H9 (cell line): ENCODE measurements at regions not wholly inside any gene's neighbourhood (a gene's known extent, or its start where the extent isn't known, plus 50 kb on each side); places are given as distances from the start of the nearest gene placed in this dataset.

Experiments
- DNase-seq: peaks from one replicate; pipeline ENCODE4 v3.0.0-alpha.2; 2017
- H2AFZ ChIP-seq: one replicate; pipeline ENCODE4 v1.6.1; 2013; ENCODE audit warnings: mild to moderate bottlenecking, low read length, control low read depth, moderate library complexity
- H2AK5ac ChIP-seq: 2 replicates; pipeline ENCODE4 v1.6.1; 2013; ENCODE audit warnings: low read length, control low read depth, mixed read lengths; ENCODE audit not compliant: insufficient read length
- H2BK120ac ChIP-seq: one replicate; pipeline ENCODE4 v1.6.1; 2013; ENCODE audit warnings: low read depth, mild to moderate bottlenecking, low read length, control low read depth, inconsistent platforms; ENCODE audit not compliant: poor library complexity, severe bottlenecking
- H2BK12ac ChIP-seq: 2 replicates; pipeline ENCODE4 v1.6.1; 2013; ENCODE audit warnings: low read length, control low read depth, mixed read lengths, low read depth; ENCODE audit not compliant: insufficient read length
- H2BK15ac ChIP-seq: 2 replicates; pipeline ENCODE4 v1.6.1; 2013; ENCODE audit warnings: low read depth, low read length, control low read depth
- H2BK20ac ChIP-seq: one replicate; pipeline ENCODE4 v1.6.1; 2013; ENCODE audit warnings: low read depth, mild to moderate bottlenecking, low read length, control low read depth, inconsistent platforms; ENCODE audit not compliant: poor library complexity, severe bottlenecking
- H2BK5ac ChIP-seq: 2 replicates; pipeline ENCODE4 v1.6.1; 2013; ENCODE audit warnings: low read length, control low read depth, mixed read lengths; ENCODE audit not compliant: insufficient read length
- H3K14ac ChIP-seq: 2 replicates; pipeline ENCODE4 v1.6.1; 2013; ENCODE audit warnings: low read length, control low read depth; ENCODE audit not compliant: insufficient read depth
- H3K18ac ChIP-seq: 2 replicates; pipeline ENCODE4 v1.6.1; 2013; ENCODE audit warnings: low read depth, mild to moderate bottlenecking, mixed read lengths, low read length, control low read depth; ENCODE audit not compliant: insufficient read length
- H3K23ac ChIP-seq: 2 replicates; pipeline ENCODE4 v1.6.1; 2013; ENCODE audit warnings: low read length, control low read depth, mixed read lengths, low read depth; ENCODE audit not compliant: insufficient read length
- H3K23me2 ChIP-seq: 2 replicates; pipeline ENCODE4 v1.6.1; 2013; ENCODE audit warnings: low read depth, mild to moderate bottlenecking, mixed read lengths, low read length, control low read depth; ENCODE audit not compliant: insufficient read length, poor library complexity, severe bottlenecking
- H3K27ac ChIP-seq: 2 replicates; pipeline ENCODE4 v1.5.1; 2013; ENCODE audit warnings: low read length, control low read depth, mixed read lengths, low read depth; ENCODE audit not compliant: insufficient read length
- H3K27me3 ChIP-seq: 2 replicates; pipeline ENCODE4 v1.6.1; 2013; ENCODE audit warnings: low read length, control low read depth, inconsistent platforms; ENCODE audit not compliant: insufficient read depth
- H3K4ac ChIP-seq: 2 replicates; pipeline ENCODE4 v1.6.1; 2013; ENCODE audit warnings: low read depth, mild to moderate bottlenecking, control low read depth, inconsistent platforms, low read length, moderate library complexity
- H3K4me1 ChIP-seq: 2 replicates; pipeline ENCODE4 v1.6.1; 2013; ENCODE audit warnings: low read length, control low read depth, inconsistent platforms; ENCODE audit not compliant: insufficient read depth
- H3K4me2 ChIP-seq: 2 replicates; pipeline ENCODE4 v1.6.1; 2013; ENCODE audit warnings: low read length, control low read depth, mixed read lengths; ENCODE audit not compliant: insufficient read length, insufficient read depth
- H3K56ac ChIP-seq: 2 replicates; pipeline ENCODE4 v1.6.1; 2013; ENCODE audit warnings: low read depth, mild to moderate bottlenecking, mixed read lengths, low read length, control low read depth; ENCODE audit not compliant: insufficient read length
- H3K79me1 ChIP-seq: 2 replicates; pipeline ENCODE4 v1.6.1; 2013; ENCODE audit warnings: low read depth, mild to moderate bottlenecking, moderate library complexity, low read length, control low read depth, inconsistent platforms; ENCODE audit not compliant: insufficient read depth, poor library complexity, severe bottlenecking
- H3K79me2 ChIP-seq: 2 replicates; pipeline ENCODE4 v1.6.1; 2013; ENCODE audit warnings: low read length, control low read depth, inconsistent platforms; ENCODE audit not compliant: insufficient read depth
- H3K9ac ChIP-seq: 2 replicates; pipeline ENCODE4 v1.6.1; 2013; ENCODE audit warnings: low read length, control low read depth, mixed read lengths; ENCODE audit not compliant: insufficient read length; ENCODE audit errors: extremely low read depth
- H3K9me3 ChIP-seq: one replicate; pipeline ENCODE4 v1.6.1; 2013; ENCODE audit warnings: low read depth, low read length, inconsistent platforms; ENCODE audit not compliant: control insufficient read depth
- H3T11ph ChIP-seq: one replicate; pipeline ENCODE4 v1.6.1; 2013; ENCODE audit warnings: mild to moderate bottlenecking, low read length, control low read depth, inconsistent platforms
- H4K20me1 ChIP-seq: one replicate; pipeline ENCODE4 v1.6.1; 2013; ENCODE audit not compliant: control insufficient read depth, insufficient read length, insufficient read depth
- H4K5ac ChIP-seq: 2 replicates; pipeline ENCODE4 v1.6.1; 2013; ENCODE audit warnings: low read depth, mild to moderate bottlenecking, mixed read lengths, low read length, control low read depth; ENCODE audit not compliant: insufficient read length
- H4K8ac ChIP-seq: replicated peaks from 2 replicates; pipeline ENCODE4 v1.6.1; 2013; ENCODE audit warnings: low read length, control low read depth, mixed read lengths, low read depth; ENCODE audit not compliant: insufficient read length
- H4K91ac ChIP-seq: 2 replicates; pipeline ENCODE4 v1.6.1; 2013; ENCODE audit warnings: low read depth, mild to moderate bottlenecking, moderate library complexity, mixed read lengths, low read length, control low read depth; ENCODE audit not compliant: insufficient read length
- H3K27ac Mint-ChIP-seq, 3 experiments: 2 replicates in 2 of 3; 3 replicates in 1 of 3; pipeline ENCODE4 v1.8.0; 2020 to 2021; ENCODE audit warnings: mixed read lengths in 3 of 3, mild to moderate bottlenecking in 1 of 3, moderate library complexity in 1 of 3
- H3K27me3 Mint-ChIP-seq: 2 replicates; pipeline ENCODE4 v1.8.0; 2021; ENCODE audit warnings: low read depth, mild to moderate bottlenecking, moderate library complexity, mixed read lengths
- H3K36me3 Mint-ChIP-seq, 3 experiments: 2 replicates in 2 of 3; 3 replicates in 1 of 3; pipeline ENCODE4 v1.8.0; 2020 to 2021; ENCODE audit warnings: low read depth in 3 of 3, mixed read lengths in 3 of 3; ENCODE audit not compliant: insufficient read depth in 1 of 3
- H3K4me1 Mint-ChIP-seq, 2 experiments: 2 replicates each; pipeline ENCODE4 v1.8.0; 2020; ENCODE audit warnings: mixed read lengths in 2 of 2
- H3K4me3 Mint-ChIP-seq, 2 experiments: 2 replicates in 1 of 2; 3 replicates in 1 of 2; pipeline ENCODE4 v1.8.0; 2020 to 2021; ENCODE audit warnings: mild to moderate bottlenecking in 2 of 2, mixed read lengths in 2 of 2, moderate library complexity in 1 of 2
- H3K9me3 Mint-ChIP-seq, 2 experiments: 2 replicates in 1 of 2; 3 replicates in 1 of 2; pipeline ENCODE4 v1.8.0; 2020; ENCODE audit warnings: mild to moderate bottlenecking in 2 of 2, mixed read lengths in 2 of 2, moderate library complexity in 1 of 2
- WGBS: extraction: QIAGEN DNeasy Blood & Tissue Kit; methylation state at CpG from one replicate; pipeline ENCODE4 v1.1.7; 2013; ENCODE audit warnings: missing lambda C conversion rate, low lambda C conversion rate, mixed read lengths; ENCODE audit not compliant: insufficient read length; ENCODE audit errors: extremely low coverage; 5-methylcytosine and 5-hydroxymethylcytosine counted together
- TF ChIP-seq, protein P1 (sequence below): fragments of 200-600 bp; sonication (generic); conservative IDR thresholded peaks from 3 replicates; pipeline ENCODE4 v1.8.0; 2021; ENCODE audit warnings: antibody characterized with exemption, mild to moderate bottlenecking

DNA sequence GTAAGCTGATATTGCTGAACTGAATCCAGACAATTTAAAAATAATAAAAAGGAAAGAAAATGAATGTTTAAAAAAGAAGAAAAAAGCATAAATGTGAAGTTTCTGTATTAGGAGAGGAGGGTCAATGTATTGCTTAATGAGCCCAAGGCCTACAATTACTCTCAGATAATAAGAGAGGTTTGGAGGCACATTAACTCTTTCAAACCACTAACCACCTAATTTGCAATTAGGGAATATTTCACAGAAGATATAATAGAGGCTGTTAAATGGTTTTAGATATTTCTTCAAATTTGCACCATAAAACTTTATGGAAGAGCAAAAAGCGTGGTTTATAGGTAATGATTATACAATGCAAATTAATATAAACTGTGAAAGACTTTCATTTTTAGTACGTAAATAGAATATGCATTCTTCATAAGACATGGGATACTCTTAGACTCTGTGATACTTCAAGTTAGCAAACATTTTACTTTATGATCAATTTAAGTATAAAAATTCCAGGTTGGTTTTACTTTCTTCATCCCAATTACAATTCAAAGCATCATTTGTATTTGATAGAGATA, 364.2 kb upstream of the GALNTL6 start:
- Mint-ChIP-seq H3K27me3 (no peaks in the 10 kb centered on the region), H3K4me3 (no peak overlapping the region), H3K36me3 (no peaks in the 10 kb centered on the region), H3K4me1 (no peaks in the 10 kb centered on the region), H3K9me3 (no peaks in the 10 kb centered on the region), H3K27ac (no peak overlapping the region)
- Histone ChIP-seq H3K56ac (no peak overlapping the region), H4K91ac (no peak overlapping the region), H2BK5ac (no peak overlapping the region), H3K9me3 (no peaks in the 10 kb centered on the region), H3K4me1 (no peaks in the 10 kb centered on the region), H3K27ac (no peak overlapping the region), H3K14ac (no peak overlapping the region), H3K27me3 (no peaks in the 10 kb centered on the region), H3K4me2 (no peak overlapping the region), H2AFZ (no peak overlapping the region), H2BK12ac (no peak overlapping the region), H4K8ac (no peak overlapping the region), H2BK15ac (no peak overlapping the region), H3K18ac (no peak overlapping the region), H3K79me2 (no peaks in the 10 kb centered on the region), H2BK120ac (no peak overlapping the region), H2BK20ac (no peak overlapping the region), H3K9ac (no peak overlapping the region), H4K5ac (no peak overlapping the region), H3T11ph (no peak overlapping the region), H2AK5ac (no peak overlapping the region), H3K23me2 (no peaks in the 10 kb centered on the region), H3K4ac (no peak overlapping the region), H3K23ac (no peak overlapping the region), H3K79me1 (no peaks in the 10 kb centered on the region), H4K20me1 (no peaks in the 10 kb centered on the region)
- WGBS = no CpG with 5 or more reads among the region's 2 CpGs
- TF ChIP-seq, protein P1, sequence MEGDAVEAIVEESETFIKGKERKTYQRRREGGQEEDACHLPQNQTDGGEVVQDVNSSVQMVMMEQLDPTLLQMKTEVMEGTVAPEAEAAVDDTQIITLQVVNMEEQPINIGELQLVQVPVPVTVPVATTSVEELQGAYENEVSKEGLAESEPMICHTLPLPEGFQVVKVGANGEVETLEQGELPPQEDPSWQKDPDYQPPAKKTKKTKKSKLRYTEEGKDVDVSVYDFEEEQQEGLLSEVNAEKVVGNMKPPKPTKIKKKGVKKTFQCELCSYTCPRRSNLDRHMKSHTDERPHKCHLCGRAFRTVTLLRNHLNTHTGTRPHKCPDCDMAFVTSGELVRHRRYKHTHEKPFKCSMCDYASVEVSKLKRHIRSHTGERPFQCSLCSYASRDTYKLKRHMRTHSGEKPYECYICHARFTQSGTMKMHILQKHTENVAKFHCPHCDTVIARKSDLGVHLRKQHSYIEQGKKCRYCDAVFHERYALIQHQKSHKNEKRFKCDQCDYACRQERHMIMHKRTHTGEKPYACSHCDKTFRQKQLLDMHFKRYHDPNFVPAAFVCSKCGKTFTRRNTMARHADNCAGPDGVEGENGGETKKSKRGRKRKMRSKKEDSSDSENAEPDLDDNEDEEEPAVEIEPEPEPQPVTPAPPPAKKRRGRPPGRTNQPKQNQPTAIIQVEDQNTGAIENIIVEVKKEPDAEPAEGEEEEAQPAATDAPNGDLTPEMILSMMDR = no peak
- DNase-seq = no peak
